ENCODE measurements at regions not wholly inside any gene's neighbourhood (a gene's known extent, or its start where the extent isn't known, plus 50 kb on each side); places are given as distances from the start of the nearest gene placed in this dataset.

DNA sequence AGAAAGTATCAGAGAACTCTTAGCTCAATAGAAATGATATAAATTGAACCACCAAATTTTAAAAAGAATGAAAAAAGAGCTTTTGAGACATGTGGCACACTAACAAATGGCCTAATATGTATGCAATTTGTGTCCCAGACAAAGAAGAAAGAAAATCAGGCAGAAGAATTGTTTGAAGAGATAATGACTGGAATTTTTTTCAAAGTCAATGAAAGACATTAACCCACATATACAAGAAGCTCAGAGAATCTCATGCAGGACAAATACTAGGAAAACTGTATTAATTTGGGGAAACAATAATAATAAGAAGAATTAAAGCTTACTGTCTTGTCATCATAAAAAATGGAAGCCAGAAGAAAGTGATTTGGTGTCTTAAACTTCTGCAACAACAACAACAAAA lies 304.1 kb upstream of the RND3 start:
- Histone ChIP-seq H3K9me3 (no peaks in the 10 kb centered on the region), H3K4me3 (ENCODE audit: low read depth, low read length) (no peak overlapping the region), H3K36me3 (ENCODE audit: control insufficient read depth, insufficient read depth, low read length) (no peaks in the 10 kb centered on the region), H3K4me1 (no peaks in the 10 kb centered on the region), H3K27me3 (replicated peaks; ENCODE audit: control insufficient read depth, insufficient read depth, low read length) (no peaks in the 10 kb centered on the region)
- no TSS peak for BruUV-seq (replicated peaks)
- POLR2A ChIA-PET, result no interaction called here
- no peak overlapping the region for H3K4me3 Mint-ChIP-seq (ENCODE audit: unreplicated experiment)
- TF ChIP-seq, protein P1, sequence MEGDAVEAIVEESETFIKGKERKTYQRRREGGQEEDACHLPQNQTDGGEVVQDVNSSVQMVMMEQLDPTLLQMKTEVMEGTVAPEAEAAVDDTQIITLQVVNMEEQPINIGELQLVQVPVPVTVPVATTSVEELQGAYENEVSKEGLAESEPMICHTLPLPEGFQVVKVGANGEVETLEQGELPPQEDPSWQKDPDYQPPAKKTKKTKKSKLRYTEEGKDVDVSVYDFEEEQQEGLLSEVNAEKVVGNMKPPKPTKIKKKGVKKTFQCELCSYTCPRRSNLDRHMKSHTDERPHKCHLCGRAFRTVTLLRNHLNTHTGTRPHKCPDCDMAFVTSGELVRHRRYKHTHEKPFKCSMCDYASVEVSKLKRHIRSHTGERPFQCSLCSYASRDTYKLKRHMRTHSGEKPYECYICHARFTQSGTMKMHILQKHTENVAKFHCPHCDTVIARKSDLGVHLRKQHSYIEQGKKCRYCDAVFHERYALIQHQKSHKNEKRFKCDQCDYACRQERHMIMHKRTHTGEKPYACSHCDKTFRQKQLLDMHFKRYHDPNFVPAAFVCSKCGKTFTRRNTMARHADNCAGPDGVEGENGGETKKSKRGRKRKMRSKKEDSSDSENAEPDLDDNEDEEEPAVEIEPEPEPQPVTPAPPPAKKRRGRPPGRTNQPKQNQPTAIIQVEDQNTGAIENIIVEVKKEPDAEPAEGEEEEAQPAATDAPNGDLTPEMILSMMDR (IDR thresholded peaks at IDR 0.05; ENCODE audit: insufficient read depth in 1 of 2, low read depth in 1 of 2, low read length in 1 of 2, severe bottlenecking in 1 of 2, unreplicated experiment in 1 of 2), result no peak
- H3K27ac Mint-ChIP-seq (ENCODE audit: unreplicated experiment), result no peak overlapping the region
- no peaks in the 10 kb centered on the region for H3K36me3 Mint-ChIP-seq (ENCODE audit: insufficient read depth, unreplicated experiment)
- no peaks in the 10 kb centered on the region for H3K4me1 Mint-ChIP-seq (ENCODE audit: low read depth, unreplicated experiment)
- CTCF ChIA-PET, result no interaction called here
- peaks cover 5% of the 10 kb centered on the region for H3K27me3 Mint-ChIP-seq (ENCODE audit: insufficient read depth, unreplicated experiment)
- intact Hi-C loops (cut with micrococcal nuclease; ENCODE audit: unreplicated experiment), result no loop called here
- no peaks in the 10 kb centered on the region for H3K9me3 Mint-ChIP-seq (ENCODE audit: unreplicated experiment)
- DNase-seq, result no peak

DNA sequence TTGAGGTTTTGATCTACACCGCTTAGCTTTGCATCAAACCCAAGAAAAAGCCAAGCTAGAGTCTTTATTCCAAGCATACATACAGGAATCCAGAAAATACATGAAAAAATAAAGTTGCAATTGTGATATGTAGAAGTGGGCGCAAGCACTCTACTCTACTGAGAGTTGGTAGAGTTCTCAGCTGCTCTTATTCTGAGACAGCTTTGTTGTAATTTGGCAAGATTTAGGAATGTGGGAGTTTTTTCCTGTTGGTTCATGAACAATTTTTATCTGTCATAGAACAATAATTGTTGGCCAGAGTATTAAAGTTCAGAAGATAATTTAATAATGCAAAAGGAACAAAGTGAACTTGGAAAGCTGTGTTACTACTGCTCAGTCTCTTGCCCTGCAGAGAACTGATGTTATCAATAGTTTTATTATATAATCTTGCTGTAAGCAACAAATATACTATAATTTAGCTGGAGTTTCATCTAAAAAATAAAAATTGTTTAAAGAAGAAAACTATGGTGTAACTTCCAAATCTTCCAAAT lies 302.0 kb upstream of the RND3 start:
- Histone ChIP-seq H3K27me3 (replicated peaks; ENCODE audit: control insufficient read depth, insufficient read depth, low read length) (no peaks in the 10 kb centered on the region), H3K4me3 (ENCODE audit: low read depth, low read length) (no peak overlapping the region), H3K36me3 (ENCODE audit: control insufficient read depth, insufficient read depth, low read length) (no peaks in the 10 kb centered on the region), H3K4me1 (no peaks in the 10 kb centered on the region), H3K9me3 (no peaks in the 10 kb centered on the region)
- Mint-ChIP-seq H3K27me3 (ENCODE audit: insufficient read depth, unreplicated experiment) (peaks cover 5% of the 10 kb centered on the region), H3K9me3 (ENCODE audit: unreplicated experiment) (no peaks in the 10 kb centered on the region), H3K4me1 (ENCODE audit: low read depth, unreplicated experiment) (no peaks in the 10 kb centered on the region), H3K27ac (ENCODE audit: unreplicated experiment) (no peak overlapping the region), H3K4me3 (ENCODE audit: unreplicated experiment) (no peak overlapping the region), H3K36me3 (ENCODE audit: insufficient read depth, unreplicated experiment) (no peaks in the 10 kb centered on the region)
- ChIA-PET POLR2A (no interaction called here), CTCF (no interaction called here)
- intact Hi-C loops (cut with micrococcal nuclease; ENCODE audit: unreplicated experiment), result no loop called here
- TF ChIP-seq, protein P1 (IDR thresholded peaks at IDR 0.05; ENCODE audit: insufficient read depth in 1 of 2, low read depth in 1 of 2, low read length in 1 of 2, severe bottlenecking in 1 of 2, unreplicated experiment in 1 of 2), result no peak
- no peak for DNase-seq
- no TSS peak for BruUV-seq (replicated peaks)

DNA sequence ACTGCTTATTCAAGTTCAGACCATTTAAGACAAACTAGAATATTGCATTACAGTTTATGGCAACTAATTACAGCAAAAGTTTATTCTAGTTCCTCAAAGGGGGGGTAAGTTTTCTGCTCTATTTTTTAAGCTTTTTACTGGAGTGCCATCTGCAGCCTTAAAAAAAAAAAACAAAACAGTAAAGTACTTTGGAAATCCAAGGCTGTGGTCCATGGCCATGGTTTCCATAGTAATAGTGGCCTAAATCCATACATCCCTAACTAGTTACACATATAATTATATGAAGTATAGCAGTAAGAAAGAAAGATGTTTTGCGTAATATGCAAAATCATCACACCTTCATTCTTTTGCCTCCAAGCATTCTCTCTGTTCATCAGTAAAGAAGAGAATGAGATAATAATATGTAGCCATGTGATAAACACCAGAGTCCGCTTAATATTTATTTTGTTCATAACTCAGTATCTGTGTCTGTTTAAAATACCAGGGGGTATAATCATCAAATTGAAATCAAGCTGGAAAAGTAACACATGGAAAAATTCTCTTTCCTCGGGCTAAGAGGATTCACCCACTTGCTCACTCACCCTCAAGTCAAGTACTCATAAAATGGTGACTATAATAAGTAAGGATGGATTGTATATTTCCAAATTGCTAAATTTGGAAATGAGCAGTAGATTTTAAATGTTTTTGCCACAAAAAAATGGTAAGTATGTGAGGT lies 301.1 kb upstream of the RND3 start:
- Mint-ChIP-seq H3K36me3 (ENCODE audit: insufficient read depth, unreplicated experiment) (no peaks in the 10 kb centered on the region), H3K4me3 (ENCODE audit: unreplicated experiment) (no peak overlapping the region), H3K4me1 (ENCODE audit: low read depth, unreplicated experiment) (no peaks in the 10 kb centered on the region), H3K27me3 (ENCODE audit: insufficient read depth, unreplicated experiment) (peaks cover 4% of the 10 kb centered on the region), H3K9me3 (ENCODE audit: unreplicated experiment) (no peaks in the 10 kb centered on the region), H3K27ac (ENCODE audit: unreplicated experiment) (no peak overlapping the region)
- no peaks in the 10 kb centered on the region for H3K9me3 ChIP-seq
- ChIA-PET POLR2A (no interaction called here), CTCF (no interaction called here)
- no peak for DNase-seq
- H3K27me3 ChIP-seq (replicated peaks; ENCODE audit: control insufficient read depth, insufficient read depth, low read length), result no peaks in the 10 kb centered on the region; the same call in 1 of the 2 replicates
- intact Hi-C loops (cut with micrococcal nuclease; ENCODE audit: unreplicated experiment), result no loop called here
- TF ChIP-seq, protein P1 (IDR thresholded peaks at IDR 0.05; ENCODE audit: insufficient read depth in 1 of 2, low read depth in 1 of 2, low read length in 1 of 2, severe bottlenecking in 1 of 2, unreplicated experiment in 1 of 2), result no peak
- H3K4me3 ChIP-seq (ENCODE audit: low read depth, low read length), result no peak overlapping the region
- no peaks in the 10 kb centered on the region for H3K4me1 ChIP-seq
- BruUV-seq (replicated peaks), result no TSS peak
- H3K36me3 ChIP-seq (ENCODE audit: control insufficient read depth, insufficient read depth, low read length), result no peaks in the 10 kb centered on the region
